ENCODE measurements at regions not wholly inside any gene's neighbourhood (a gene's known extent, or its start where the extent isn't known, plus 50 kb on each side); places are given as distances from the start of the nearest gene placed in this dataset.
"Not testable (repeated sequence)": the region's sequence is repeated elsewhere in the genome, so short reads cannot be mapped to it uniquely, and the experiment has no call there.

DNA sequence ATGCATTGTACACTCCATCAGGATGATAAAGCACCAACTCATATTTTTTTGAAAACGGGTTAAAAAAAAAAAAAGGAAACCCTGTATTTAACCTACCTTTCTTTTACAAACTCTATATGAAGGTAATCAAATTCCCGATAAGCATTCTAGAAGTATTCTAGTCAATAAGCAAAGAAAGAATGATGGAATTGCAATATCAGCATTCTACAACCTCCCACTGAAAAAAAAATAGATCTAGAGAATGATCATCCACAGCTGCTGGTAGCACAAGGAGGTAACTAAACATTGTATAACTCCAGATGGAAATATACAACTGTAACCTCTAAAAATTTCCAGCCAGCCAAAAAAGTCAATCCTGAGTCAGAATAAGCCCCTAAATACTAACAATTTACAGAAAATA, 95.3 kb upstream of the DCC start:
- no peak overlapping the region for H3K4me2 ChIP-seq
- H3K79me2 ChIP-seq (ENCODE audit: low read depth), result no peaks in the 10 kb centered on the region
- no peak overlapping the region for H3K27ac ChIP-seq
- Mint-ChIP-seq H3K4me1 (peaks cover 4% of the 10 kb centered on the region), H3K27ac (no peak overlapping the region), H3K27me3 (ENCODE audit: insufficient read depth, low read depth) (peaks cover 3% of the 10 kb centered on the region), H3K9me3 (peaks cover 26% of the 10 kb centered on the region), H3K4me3 (no peak overlapping the region), H3K36me3 (peaks cover 1% of the 10 kb centered on the region)
- TF ChIP-seq EZH2 (IDR thresholded peaks at IDR 0.05), result no peak
- TF ChIP-seq, protein P1, sequence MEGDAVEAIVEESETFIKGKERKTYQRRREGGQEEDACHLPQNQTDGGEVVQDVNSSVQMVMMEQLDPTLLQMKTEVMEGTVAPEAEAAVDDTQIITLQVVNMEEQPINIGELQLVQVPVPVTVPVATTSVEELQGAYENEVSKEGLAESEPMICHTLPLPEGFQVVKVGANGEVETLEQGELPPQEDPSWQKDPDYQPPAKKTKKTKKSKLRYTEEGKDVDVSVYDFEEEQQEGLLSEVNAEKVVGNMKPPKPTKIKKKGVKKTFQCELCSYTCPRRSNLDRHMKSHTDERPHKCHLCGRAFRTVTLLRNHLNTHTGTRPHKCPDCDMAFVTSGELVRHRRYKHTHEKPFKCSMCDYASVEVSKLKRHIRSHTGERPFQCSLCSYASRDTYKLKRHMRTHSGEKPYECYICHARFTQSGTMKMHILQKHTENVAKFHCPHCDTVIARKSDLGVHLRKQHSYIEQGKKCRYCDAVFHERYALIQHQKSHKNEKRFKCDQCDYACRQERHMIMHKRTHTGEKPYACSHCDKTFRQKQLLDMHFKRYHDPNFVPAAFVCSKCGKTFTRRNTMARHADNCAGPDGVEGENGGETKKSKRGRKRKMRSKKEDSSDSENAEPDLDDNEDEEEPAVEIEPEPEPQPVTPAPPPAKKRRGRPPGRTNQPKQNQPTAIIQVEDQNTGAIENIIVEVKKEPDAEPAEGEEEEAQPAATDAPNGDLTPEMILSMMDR (IDR thresholded peaks at IDR 0.05), result no peak
- TF ChIP-seq EZH2phosphoT487 (IDR thresholded peaks at IDR 0.05), result no peak
- no peaks in the 10 kb centered on the region for H4K20me1 ChIP-seq (ENCODE audit: low read depth)
- H3K36me3 ChIP-seq, result no peaks in the 10 kb centered on the region
- no peak overlapping the region for H3K9ac ChIP-seq
- no peaks in the 10 kb centered on the region for H3K9me3 ChIP-seq (ENCODE audit: low read depth)
- no peak overlapping the region for H2AFZ ChIP-seq (replicated peaks)
- H3K27me3 ChIP-seq, result no peaks in the 10 kb centered on the region
- H3K4me1 ChIP-seq, result peaks cover 3% of the 10 kb centered on the region
- H3K4me3 ChIP-seq, result no peak overlapping the region
- H3F3A ChIP-seq (ENCODE audit: low read depth), result no peaks in the 10 kb centered on the region
- DNase-seq (ENCODE audit: low spot score), result no peak

DNA sequence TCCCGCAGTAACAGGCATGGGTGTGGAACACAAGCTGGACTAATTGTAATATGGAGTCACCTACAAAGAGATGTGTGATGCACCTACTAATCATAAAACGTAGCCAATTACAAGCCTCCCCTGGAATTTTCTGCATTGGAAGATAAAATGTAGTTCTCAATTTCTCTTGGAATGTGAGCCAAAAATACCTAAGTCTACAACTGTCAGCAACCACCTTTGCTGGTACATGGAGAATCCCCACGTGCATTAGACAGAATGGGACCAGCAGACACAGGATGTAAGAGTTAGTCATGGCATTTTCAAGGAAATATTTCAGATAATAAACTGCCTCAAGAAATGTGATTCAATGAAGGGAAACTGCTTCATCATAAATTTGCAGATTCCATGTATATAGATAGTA, 85.6 kb upstream of the DCC start:
- Mint-ChIP-seq H3K27ac (no peak overlapping the region), H3K36me3 (no peaks in the 10 kb centered on the region), H3K27me3 (ENCODE audit: insufficient read depth, low read depth) (peaks cover 2% of the 10 kb centered on the region), H3K4me1 (peaks cover 15% of the 10 kb centered on the region), H3K4me3 (no peak overlapping the region), H3K9me3 (peaks cover 4% of the 10 kb centered on the region)
- H3K27ac ChIP-seq, result no peak overlapping the region
- H3K9ac ChIP-seq, result no peak overlapping the region
- peaks cover 3% of the 10 kb centered on the region for H3F3A ChIP-seq (ENCODE audit: low read depth)
- no peaks in the 10 kb centered on the region for H3K79me2 ChIP-seq (ENCODE audit: low read depth)
- peaks cover 12% of the 10 kb centered on the region for H3K4me1 ChIP-seq
- TF ChIP-seq, protein P1 (IDR thresholded peaks at IDR 0.05), result no peak
- no peak for TF ChIP-seq EZH2 (IDR thresholded peaks at IDR 0.05)
- TF ChIP-seq EZH2phosphoT487 (IDR thresholded peaks at IDR 0.05), result no peak
- no peak overlapping the region for H2AFZ ChIP-seq (replicated peaks)
- H3K4me2 ChIP-seq, result no peak overlapping the region
- H3K27me3 ChIP-seq, result no peaks in the 10 kb centered on the region
- no peaks in the 10 kb centered on the region for H3K9me3 ChIP-seq (ENCODE audit: low read depth)
- DNase-seq (ENCODE audit: low spot score), result no peak
- no peak overlapping the region for H3K4me3 ChIP-seq
- H3K36me3 ChIP-seq, result no peaks in the 10 kb centered on the region
- H4K20me1 ChIP-seq (ENCODE audit: low read depth), result no peaks in the 10 kb centered on the region

DNA sequence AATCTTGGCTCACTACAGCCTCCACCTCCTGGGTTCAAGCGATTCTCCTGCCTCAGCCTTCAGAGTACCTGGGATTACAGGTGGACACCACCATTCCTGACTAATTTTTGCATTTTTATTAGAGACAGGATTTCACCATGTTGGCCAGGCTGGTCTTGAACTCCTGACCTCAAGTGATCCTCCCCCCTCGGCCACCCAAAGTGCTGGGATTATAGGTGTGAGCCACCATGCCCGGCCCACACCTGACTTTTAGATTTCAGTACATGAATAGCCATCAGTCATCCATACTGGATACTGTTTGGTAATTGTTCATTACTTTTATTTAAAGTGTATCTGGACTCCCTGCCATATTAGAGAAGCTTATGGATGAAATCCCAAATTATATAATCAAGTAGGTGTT, 82.6 kb upstream of the DCC start:
- H3K27ac ChIP-seq; H3K4me1 Mint-ChIP-seq; H3K9me3 ChIP-seq (ENCODE audit: low read depth); H3K27me3 Mint-ChIP-seq (ENCODE audit: insufficient read depth, low read depth); DNase-seq (ENCODE audit: low spot score); H3K4me3 ChIP-seq; H4K20me1 ChIP-seq (ENCODE audit: low read depth); H3K79me2 ChIP-seq (ENCODE audit: low read depth); H3F3A ChIP-seq (ENCODE audit: low read depth); H2AFZ ChIP-seq (replicated peaks); H3K4me2 ChIP-seq; H3K27me3 ChIP-seq; H3K4me3 Mint-ChIP-seq; H3K9me3 Mint-ChIP-seq; H3K36me3 Mint-ChIP-seq; H3K36me3 ChIP-seq; H3K27ac Mint-ChIP-seq; H3K9ac ChIP-seq; H3K4me1 ChIP-seq: not testable (repeated sequence)

DNA sequence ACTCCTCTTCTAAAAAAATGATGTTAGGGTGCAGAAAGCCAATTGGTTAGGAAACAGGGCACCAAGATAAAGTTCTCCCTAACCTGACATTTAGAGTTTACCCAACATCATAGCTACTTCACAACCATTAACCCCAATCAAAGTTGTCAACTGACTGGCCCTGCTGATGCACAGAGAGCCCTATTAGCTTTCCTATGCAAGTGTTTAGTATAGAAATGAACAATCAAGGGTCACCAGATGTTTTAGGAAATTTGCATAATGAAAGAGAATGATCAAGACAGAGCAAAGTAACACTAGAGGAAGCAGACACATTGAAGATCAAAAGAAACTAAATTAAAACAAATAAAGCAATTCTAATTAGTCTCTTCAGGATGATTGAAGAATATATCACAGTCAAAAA, 64.2 kb upstream of the DCC start:
- no peak overlapping the region for H3K9ac ChIP-seq
- no peaks in the 10 kb centered on the region for H3K36me3 Mint-ChIP-seq
- H3K4me1 ChIP-seq, result peaks cover 15% of the 10 kb centered on the region
- no peaks in the 10 kb centered on the region for H3K27me3 ChIP-seq
- no peaks in the 10 kb centered on the region for H3K79me2 ChIP-seq (ENCODE audit: low read depth)
- no peaks in the 10 kb centered on the region for H3K36me3 ChIP-seq
- no peaks in the 10 kb centered on the region for H3K9me3 Mint-ChIP-seq
- peaks cover 6% of the 10 kb centered on the region for H3K27me3 Mint-ChIP-seq (ENCODE audit: insufficient read depth, low read depth)
- no peak overlapping the region for H3K27ac Mint-ChIP-seq
- H3K4me2 ChIP-seq, result no peak overlapping the region
- no peak for DNase-seq (ENCODE audit: low spot score)
- no peaks in the 10 kb centered on the region for H4K20me1 ChIP-seq (ENCODE audit: low read depth)
- no peaks in the 10 kb centered on the region for H3K9me3 ChIP-seq (ENCODE audit: low read depth)
- TF ChIP-seq, protein P1 (IDR thresholded peaks at IDR 0.05), result no peak
- no peak for TF ChIP-seq EZH2phosphoT487 (IDR thresholded peaks at IDR 0.05)
- TF ChIP-seq EZH2 (IDR thresholded peaks at IDR 0.05), result no peak
- peaks cover 25% of the 10 kb centered on the region for H3K4me1 Mint-ChIP-seq
- no peaks in the 10 kb centered on the region for H3F3A ChIP-seq (ENCODE audit: low read depth)
- no peak overlapping the region for H3K27ac ChIP-seq
- H3K4me3 ChIP-seq, result no peak overlapping the region
- no peak overlapping the region for H2AFZ ChIP-seq (replicated peaks)
- no peak overlapping the region for H3K4me3 Mint-ChIP-seq

Measured in neural progenitor cell (in vitro differentiated cells).